Dedifferentiated amniotic fluid mesenchymal stem cell (primary cell): ENCODE measurements at regions not wholly inside any gene's neighbourhood (a gene's known extent, or its start where the extent isn't known, plus 50 kb on each side); places are given as distances from the start of the nearest gene placed in this dataset.
"Not testable (repeated sequence)": the region's sequence is repeated elsewhere in the genome, so short reads cannot be mapped to it uniquely, and the experiment has no call there.

Source experiments
- DNase-seq: peaks from one replicate; pipeline ENCODE4 v3.0.0-alpha.2; 2016; ENCODE audit errors: extremely low spot score

- no peak for DNase-seq
Measured at GRCh38 chr4:126328914-126329313, 1014.2 kb downstream of the FAT4 start.

- no peak for DNase-seq
Measured at GRCh38 chr4:126338548-126338947, 1023.8 kb downstream of the FAT4 start.

- DNase-seq: no peak
Measured at GRCh38 chr4:126341927-126342326, 1027.2 kb downstream of the FAT4 start.

GRCh38 chr4:126344472-126344871, 1029.7 kb downstream of the FAT4 start:
- DNase-seq: no peak

GRCh38 chr4:126346654-126347053, 1031.9 kb downstream of the FAT4 start:
- no peak for DNase-seq

GRCh38 chr4:126354784-126355183, 1040.0 kb downstream of the FAT4 start:
- no peak for DNase-seq

GRCh38 chr4:126358041-126358440, 1043.3 kb downstream of the FAT4 start:
- DNase-seq: no peak

- no peak for DNase-seq
Measured at GRCh38 chr4:126361287-126361686, 1046.5 kb downstream of the FAT4 start.

GRCh38 chr4:126364311-126364911, 1049.7 kb downstream of the FAT4 start:
- DNase-seq: peak; percentile 70

- no peak for DNase-seq
Measured at GRCh38 chr4:126369076-126369475, 1054.3 kb downstream of the FAT4 start.

- DNase-seq: no peak
Measured at GRCh38 chr4:126372634-126373033, 1057.9 kb downstream of the FAT4 start.

GRCh38 chr4:126375462-126376054, 1060.8 kb downstream of the FAT4 start:
- DNase-seq: no peak

- no peak for DNase-seq
Measured at GRCh38 chr4:126385954-126386353, 1071.2 kb downstream of the FAT4 start.

GRCh38 chr4:126386512-126386911, 1071.8 kb downstream of the FAT4 start:
- no peak for DNase-seq

- DNase-seq: no peak
Measured at GRCh38 chr4:126395664-126396063, 1080.9 kb downstream of the FAT4 start.

GRCh38 chr4:126396121-126396520, 1081.4 kb downstream of the FAT4 start:
- DNase-seq: no peak

- DNase-seq: no peak
Measured at GRCh38 chr4:126396703-126397102, 1081.9 kb downstream of the FAT4 start.

GRCh38 chr4:126404549-126404948, 1089.8 kb downstream of the FAT4 start:
- DNase-seq: no peak

GRCh38 chr4:126405369-126405982, 1090.7 kb downstream of the FAT4 start:
- DNase-seq: no peak

GRCh38 chr4:126409746-126410145, 1095.0 kb downstream of the FAT4 start:
- no peak for DNase-seq

GRCh38 chr4:126411047-126411446, 1096.3 kb downstream of the FAT4 start:
- no peak for DNase-seq

- DNase-seq: not testable (repeated sequence)
Measured at GRCh38 chr4:126412310-126412709, 1097.6 kb downstream of the FAT4 start.

- no peak for DNase-seq
Measured at GRCh38 chr4:126414741-126415140, 1100.0 kb downstream of the FAT4 start.
